ENCODE measurements at regions not wholly inside any gene's neighbourhood (a gene's known extent, or its start where the extent isn't known, plus 50 kb on each side); places are given as distances from the start of the nearest gene placed in this dataset.

- H3K4me3 ChIP-seq (replicated peaks; ENCODE audit: low read depth, low read length) = no peak overlapping the region
- no peak for DNase-seq (ENCODE audit: extremely low read depth, insufficient read length)
- H3K27me3 ChIP-seq (replicated peaks; ENCODE audit: control insufficient read depth, insufficient read depth, low read length) = no peaks in the 10 kb centered on the region
- no peak for TF ChIP-seq CTCF (IDR thresholded peaks at IDR 0.05; ENCODE audit: insufficient read depth, low read length, poor library complexity, severe bottlenecking)
- H3K36me3 ChIP-seq (ENCODE audit: control insufficient read depth, insufficient read depth, low read length) = no peaks in the 10 kb centered on the region
Measured at GRCh38 chr2:71856773-71857525, 290.7 kb downstream of the CYP26B1 start.

- H3K27me3 ChIP-seq (replicated peaks; ENCODE audit: control insufficient read depth, insufficient read depth, low read length) = no peaks in the 10 kb centered on the region; the same call in none of the 2 replicates
- H3K36me3 ChIP-seq (ENCODE audit: control insufficient read depth, insufficient read depth, low read length) = no peaks in the 10 kb centered on the region
- H3K4me3 ChIP-seq (replicated peaks; ENCODE audit: low read depth, low read length) = no peak overlapping the region
- DNase-seq (ENCODE audit: extremely low read depth, insufficient read length) = no peak
- TF ChIP-seq CTCF (IDR thresholded peaks at IDR 0.05; ENCODE audit: insufficient read depth, low read length, poor library complexity, severe bottlenecking) = no peak
Measured at GRCh38 chr2:71853858-71854257, 293.8 kb downstream of the CYP26B1 start.

GRCh38 chr2:71852141-71852711 is 295.4 kb downstream of the CYP26B1 start:
- H3K27me3 ChIP-seq (replicated peaks; ENCODE audit: control insufficient read depth, insufficient read depth, low read length) = no peaks in the 10 kb centered on the region; the same call in none of the 2 replicates
- H3K36me3 ChIP-seq (ENCODE audit: control insufficient read depth, insufficient read depth, low read length) = no peaks in the 10 kb centered on the region
- no peak overlapping the region for H3K4me3 ChIP-seq (replicated peaks; ENCODE audit: low read depth, low read length)
- DNase-seq (ENCODE audit: extremely low read depth, insufficient read length) = no peak
- TF ChIP-seq CTCF (IDR thresholded peaks at IDR 0.05; ENCODE audit: insufficient read depth, low read length, poor library complexity, severe bottlenecking) = no peak

GRCh38 chr2:71851094-71851750 is 296.4 kb downstream of the CYP26B1 start:
- no peak for TF ChIP-seq CTCF (IDR thresholded peaks at IDR 0.05; ENCODE audit: insufficient read depth, low read length, poor library complexity, severe bottlenecking)
- Histone ChIP-seq H3K27me3 (replicated peaks; ENCODE audit: control insufficient read depth, insufficient read depth, low read length) (no peaks in the 10 kb centered on the region; the same call in none of the 2 replicates), H3K36me3 (ENCODE audit: control insufficient read depth, insufficient read depth, low read length) (no peaks in the 10 kb centered on the region), H3K4me3 (replicated peaks; ENCODE audit: low read depth, low read length) (no peak overlapping the region)
- no peak for DNase-seq (ENCODE audit: extremely low read depth, insufficient read length)

GRCh38 chr2:71850306-71850801 is 297.3 kb downstream of the CYP26B1 start:
- H3K36me3 ChIP-seq (ENCODE audit: control insufficient read depth, insufficient read depth, low read length) = no peaks in the 10 kb centered on the region
- H3K27me3 ChIP-seq (replicated peaks; ENCODE audit: control insufficient read depth, insufficient read depth, low read length) = no peaks in the 10 kb centered on the region; the same call in none of the 2 replicates
- no peak for TF ChIP-seq CTCF (IDR thresholded peaks at IDR 0.05; ENCODE audit: insufficient read depth, low read length, poor library complexity, severe bottlenecking)
- no peak overlapping the region for H3K4me3 ChIP-seq (replicated peaks; ENCODE audit: low read depth, low read length)
- DNase-seq (ENCODE audit: extremely low read depth, insufficient read length) = no peak

Measured in GM06990 (cell line).